A549 (cell line): ENCODE measurements at regions not wholly inside any gene's neighbourhood (a gene's known extent, or its start where the extent isn't known, plus 50 kb on each side); places are given as distances from the start of the nearest gene placed in this dataset.

Experiments
- BHLHE40 ChIP-seq: IDR thresholded peaks from 2 replicates; pipeline ENCODE4 v1.6.1; 2012; ENCODE audit warnings: low read depth, low read length, inconsistent platforms
- CTCF ChIP-seq: fragments of >200 bp; sonication (Bioruptor Twin); formaldehyde crosslinking; IDR thresholded peaks from 3 replicates; pipeline ENCODE4 v1.5.1; 2016
- MYC ChIP-seq: IDR thresholded peaks from 2 replicates; pipeline ENCODE4 v1.6.1; 2012; ENCODE audit warnings: mild to moderate bottlenecking, inconsistent platforms, low read length, improper control_type of control experiment, borderline replicate concordance
- NR3C1 ChIP-seq: fragments of >200 bp; sonication (Bioruptor Twin); formaldehyde crosslinking; IDR thresholded peaks from 3 replicates; pipeline ENCODE4 v1.6.1; 2017
- TP53 ChIP-seq: fragments of 250-450 bp; sonication (Bioruptor Pico); IDR thresholded peaks from 2 replicates; pipeline ENCODE4 v1.5.0; 2021; ENCODE audit warnings: mild to moderate bottlenecking, moderate library complexity

GRCh38 chr6:14221564-14222279 is 104.2 kb downstream of the CD83 start:
- TF ChIP-seq CTCF (no peak), BHLHE40 (no peak), TP53 (CRISPR knock-in tag) (no peak), NR3C1 (no peak), MYC (no peak)
